ENCODE measurements at regions not wholly inside any gene's neighbourhood (a gene's known extent, or its start where the extent isn't known, plus 50 kb on each side); places are given as distances from the start of the nearest gene placed in this dataset.
"Not testable (repeated sequence)": the region's sequence is repeated elsewhere in the genome, so short reads cannot be mapped to it uniquely, and the experiment has no call there.

DNA sequence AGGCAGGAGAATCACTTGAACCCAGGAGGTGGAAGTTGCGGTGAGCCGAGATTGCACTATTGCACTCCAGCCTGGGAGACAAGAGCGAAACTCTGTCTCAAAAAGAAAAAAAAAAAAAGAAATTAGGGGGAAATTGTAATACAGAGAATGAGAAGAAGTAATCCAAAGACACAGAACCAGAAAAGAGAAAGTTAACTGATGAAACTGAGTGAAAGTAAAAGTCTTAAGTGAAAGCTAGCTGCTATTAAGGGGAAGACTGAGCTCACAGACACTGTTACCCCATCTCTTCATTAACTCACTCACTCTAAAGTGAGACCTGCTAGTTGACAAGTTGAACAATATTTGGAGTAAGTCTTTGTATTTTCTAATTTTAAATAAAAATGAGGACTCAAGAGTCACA is 763.0 kb upstream of the PCDH10 start:
- no peak for DNase-seq

DNA sequence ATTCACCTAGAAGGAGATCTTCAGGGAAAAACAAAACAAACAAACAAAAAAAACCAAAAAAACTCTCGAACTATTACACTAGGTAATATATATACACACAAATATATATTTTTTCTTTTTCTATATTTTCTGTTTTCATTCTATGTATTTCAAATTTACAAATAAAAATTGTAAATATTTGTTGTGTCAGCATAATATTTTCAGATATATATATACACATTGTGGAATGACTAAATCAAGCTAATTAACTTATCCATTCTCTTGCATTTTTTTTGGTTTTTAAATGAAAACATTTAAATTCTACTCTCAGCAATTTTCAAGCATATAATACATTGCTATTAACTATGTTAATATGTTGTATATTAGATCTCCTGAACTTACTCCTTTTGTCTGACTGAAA is 762.0 kb upstream of the PCDH10 start:
- DNase-seq = no peak

DNA sequence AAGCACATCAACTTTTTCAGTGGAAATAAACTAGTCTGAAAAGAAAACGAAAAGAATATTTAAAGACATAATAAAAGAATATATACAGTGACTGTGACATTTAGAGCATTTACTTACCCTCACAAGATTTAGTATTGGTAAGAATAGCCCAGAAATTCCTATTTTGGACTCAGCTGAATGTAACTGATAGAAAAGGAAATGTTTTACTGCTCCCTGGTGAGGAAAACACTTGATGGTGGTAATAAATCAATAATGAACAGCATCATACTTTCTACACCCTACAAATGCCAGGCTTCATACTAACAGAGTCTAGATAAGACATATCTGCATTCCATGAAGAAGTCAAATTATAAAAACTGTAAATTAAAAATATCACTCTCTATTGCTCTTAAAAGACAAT is 753.5 kb upstream of the PCDH10 start:
- DNase-seq = no peak

DNA sequence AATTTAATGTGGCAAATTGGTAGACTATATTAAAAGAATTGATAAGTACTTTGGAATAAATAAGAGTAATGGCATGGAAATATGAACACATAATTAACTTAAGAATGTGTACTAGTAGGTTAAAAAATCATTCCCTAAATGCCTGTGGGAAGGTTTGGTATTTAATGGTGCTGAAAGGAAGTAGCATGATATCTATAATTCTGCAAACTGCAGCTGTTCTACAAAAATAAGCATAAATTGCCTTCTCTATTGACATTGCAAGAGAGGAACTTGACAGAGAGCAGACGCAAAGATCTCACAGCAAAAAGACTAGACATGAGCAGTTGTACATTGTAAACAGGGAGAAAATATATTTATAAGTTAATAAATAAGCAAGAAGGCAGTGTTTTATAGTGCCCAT is 752.5 kb upstream of the PCDH10 start:
- no peak for DNase-seq

DNA sequence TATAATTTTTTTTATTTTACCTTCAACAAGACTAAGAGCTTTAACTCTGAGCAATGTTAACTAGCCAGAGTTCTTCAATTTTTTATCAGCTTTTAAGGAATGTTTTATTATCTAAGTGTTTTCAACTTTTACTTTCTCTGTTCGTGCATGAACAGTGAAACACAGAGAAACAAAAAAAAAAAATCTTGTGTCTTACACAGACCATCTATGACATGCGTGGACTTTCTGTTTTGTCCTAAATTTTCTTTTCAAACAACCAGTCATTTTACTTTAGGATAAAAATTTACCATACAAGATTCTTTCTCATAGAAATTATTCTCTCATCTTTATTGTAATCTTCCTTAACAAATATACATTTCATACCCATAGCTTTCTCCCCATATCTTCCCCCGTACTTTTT is 731.9 kb upstream of the PCDH10 start:
- no peak for DNase-seq

DNA sequence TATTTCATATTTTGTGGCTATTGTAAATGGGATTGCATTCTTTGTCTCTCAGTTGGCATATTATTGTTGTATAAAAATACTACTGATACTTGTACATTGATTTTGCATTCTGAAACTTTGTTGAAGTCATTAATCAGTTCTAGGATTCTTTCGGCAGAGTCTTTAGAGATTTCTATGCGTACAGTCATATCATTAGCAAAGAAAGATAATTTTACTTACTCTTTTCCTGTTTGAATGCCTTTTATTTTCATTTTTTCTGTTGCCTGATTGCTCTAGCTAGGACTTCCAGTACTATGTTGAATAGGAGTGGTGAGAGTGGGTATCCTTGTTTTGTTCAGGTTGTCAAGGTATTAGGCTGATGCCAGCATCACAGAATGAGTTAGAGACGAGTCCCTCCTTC is 722.0 kb upstream of the PCDH10 start:
- no peak for DNase-seq

- no peak for DNase-seq
These were observed 712.0 kb upstream of the PCDH10 start for GRCh38 chr4:132437117-132437516.

DNA sequence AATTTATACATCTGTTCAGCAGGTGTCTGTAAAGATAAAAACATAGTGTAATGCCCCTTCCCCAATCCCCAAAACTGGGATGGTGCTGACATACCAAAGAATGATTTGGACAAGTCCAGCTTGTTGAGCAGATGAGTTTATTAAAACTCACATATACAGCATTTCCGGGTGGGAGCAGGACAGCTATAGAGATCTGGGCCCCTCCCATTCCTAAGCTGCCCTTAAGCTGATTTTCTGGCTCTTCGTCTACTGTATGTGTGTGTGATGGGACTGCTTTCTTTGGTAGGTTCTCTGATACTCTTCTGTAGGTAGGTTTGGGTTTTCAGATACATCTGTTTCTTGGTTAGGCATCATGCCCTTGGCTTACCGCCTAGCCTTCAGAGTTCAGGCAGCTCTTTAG is 703.7 kb upstream of the PCDH10 start:
- DNase-seq = no peak

DNA sequence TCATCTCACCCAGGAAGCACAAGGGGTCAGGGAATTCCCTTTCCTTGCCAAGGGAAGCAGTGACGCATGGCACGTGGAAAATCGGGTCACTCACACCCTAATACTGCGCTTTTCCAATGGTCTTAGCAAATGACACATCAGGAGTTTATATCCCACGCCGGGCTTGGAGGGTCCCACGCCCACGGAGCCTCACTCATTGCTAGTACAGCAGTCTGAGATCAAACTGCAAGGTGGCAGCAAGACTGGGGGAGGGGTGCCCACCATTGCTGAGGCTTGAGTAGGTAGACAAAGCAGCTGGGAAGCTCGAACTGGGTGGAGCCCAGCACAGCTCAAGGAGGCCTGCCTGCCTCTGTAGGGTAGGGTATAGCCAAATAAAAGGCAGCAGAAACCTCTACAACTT is 691.1 kb upstream of the PCDH10 start:
- DNase-seq = not testable (repeated sequence)

GRCh38 chr4:132479543-132479942 is 669.6 kb upstream of the PCDH10 start:
- DNase-seq = no peak

- DNase-seq = no peak
These were observed 660.5 kb upstream of the PCDH10 start for GRCh38 chr4:132488555-132488954.

DNA sequence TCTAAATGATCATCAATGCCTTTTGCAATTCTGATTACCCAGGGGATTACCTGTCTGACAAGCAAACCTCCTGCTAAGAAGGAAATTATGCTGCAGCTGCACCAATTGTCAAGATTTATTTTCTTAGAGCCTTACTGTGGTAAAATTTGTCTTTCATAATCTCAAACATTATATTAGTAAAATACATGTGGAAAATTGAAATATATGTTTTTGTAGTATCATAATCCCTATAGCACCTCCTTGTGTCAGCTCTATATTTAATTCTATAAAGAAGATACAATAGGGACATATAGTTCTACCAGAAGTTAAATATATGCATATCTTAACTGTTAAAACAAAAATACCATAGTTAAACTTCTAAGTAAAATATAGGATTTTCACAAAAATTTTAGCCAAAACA is 655.6 kb upstream of the PCDH10 start:
- no peak for DNase-seq

GRCh38 chr4:132495267-132495812 is 653.8 kb upstream of the PCDH10 start:
- DNase-seq = not testable (repeated sequence)

DNA sequence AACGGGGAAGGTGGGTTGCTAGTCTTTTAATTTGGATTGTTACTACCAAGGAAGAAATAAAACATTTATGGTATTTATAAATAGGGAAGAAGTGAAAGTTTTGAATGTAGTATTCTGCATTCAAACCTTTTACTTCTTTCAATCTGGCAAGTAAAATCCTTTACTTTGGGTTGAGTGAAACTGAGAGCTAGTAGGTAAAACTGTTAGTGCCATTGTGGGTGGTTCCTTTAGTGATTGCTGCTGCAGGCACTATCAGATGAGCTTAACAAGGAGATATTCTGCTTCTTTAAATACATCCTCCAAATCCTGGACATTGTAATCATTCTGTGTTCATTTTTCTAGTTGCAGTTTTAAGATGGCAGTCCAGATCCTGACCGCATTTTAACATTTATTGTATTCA is 650.9 kb upstream of the PCDH10 start:
- DNase-seq = no peak

- DNase-seq = no peak
These were observed 647.0 kb upstream of the PCDH10 start for GRCh38 chr4:132502096-132502552.

GRCh38 chr4:132504438-132504837 is 644.7 kb upstream of the PCDH10 start:
- DNase-seq = no peak

- no peak for DNase-seq
These were observed 642.5 kb upstream of the PCDH10 start for GRCh38 chr4:132506568-132506967.

GRCh38 chr4:132513491-132513890 is 635.6 kb upstream of the PCDH10 start:
- DNase-seq = no peak

- DNase-seq = no peak
These were observed 622.4 kb upstream of the PCDH10 start for GRCh38 chr4:132526652-132527051.

GRCh38 chr4:132527817-132528216 is 621.3 kb upstream of the PCDH10 start:
- DNase-seq = no peak

GRCh38 chr4:132530861-132531260 is 618.2 kb upstream of the PCDH10 start:
- DNase-seq = no peak

DNA sequence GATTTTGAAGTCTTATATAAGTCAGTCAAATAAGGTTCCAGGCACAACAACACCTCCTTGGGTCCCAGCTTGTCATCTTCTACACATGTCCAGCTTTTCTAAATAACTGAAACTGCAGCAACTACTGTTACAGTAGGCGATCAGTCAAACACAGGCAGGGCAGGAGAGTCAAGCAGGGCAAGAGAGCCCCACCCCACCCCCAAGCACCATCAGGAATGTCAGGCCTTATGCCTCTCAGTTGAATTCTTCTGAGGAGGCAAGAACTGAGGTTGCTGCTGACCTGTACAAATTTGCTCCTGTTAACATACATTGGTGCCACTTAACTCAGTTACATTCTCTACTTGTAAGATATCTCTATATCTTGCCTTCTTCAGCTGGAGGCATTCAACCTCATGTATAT is 608.8 kb upstream of the PCDH10 start:
- DNase-seq = no peak

DNA sequence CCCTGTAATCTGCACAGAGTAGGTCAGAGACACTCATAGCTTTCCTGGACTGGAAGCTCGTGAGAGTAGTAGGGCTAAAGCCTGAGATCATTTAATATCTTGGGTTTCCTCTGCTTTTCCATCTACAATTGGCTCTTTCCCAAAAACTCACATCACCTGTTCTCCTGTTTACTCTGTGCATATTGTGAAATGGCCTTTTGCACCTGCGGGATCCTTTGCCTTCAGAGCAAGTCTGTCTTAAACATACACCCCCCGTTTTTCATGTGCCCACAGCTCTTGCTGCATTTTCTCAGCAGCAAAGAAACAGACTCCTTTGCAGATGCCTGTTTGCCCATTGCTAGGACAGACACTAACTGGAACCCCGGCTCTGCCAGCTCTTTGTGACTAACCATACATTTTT is 608.3 kb upstream of the PCDH10 start:
- DNase-seq = no peak

DNA sequence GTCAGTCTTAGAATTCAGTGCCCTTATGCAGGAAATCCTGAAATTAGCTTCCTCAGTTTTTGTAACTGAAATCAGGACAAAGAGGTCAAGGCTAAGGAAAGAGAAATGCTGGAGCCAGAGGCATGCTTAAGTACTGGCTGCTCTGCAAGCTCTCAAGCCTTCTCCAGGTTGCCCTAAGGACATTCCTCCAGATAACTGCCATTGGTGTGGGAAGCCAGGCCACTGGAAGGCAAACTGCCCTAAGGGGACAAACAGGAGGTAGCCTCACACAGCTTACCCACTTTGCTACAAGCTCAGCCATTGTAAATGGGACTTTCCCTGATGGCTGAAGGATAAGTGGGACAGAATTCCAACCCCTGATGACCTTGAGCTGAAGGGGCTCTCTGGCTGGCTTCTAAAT is 606.9 kb upstream of the PCDH10 start:
- no peak for DNase-seq

GRCh38 chr4:132548463-132548862 is 600.6 kb upstream of the PCDH10 start:
- no peak for DNase-seq

DNA sequence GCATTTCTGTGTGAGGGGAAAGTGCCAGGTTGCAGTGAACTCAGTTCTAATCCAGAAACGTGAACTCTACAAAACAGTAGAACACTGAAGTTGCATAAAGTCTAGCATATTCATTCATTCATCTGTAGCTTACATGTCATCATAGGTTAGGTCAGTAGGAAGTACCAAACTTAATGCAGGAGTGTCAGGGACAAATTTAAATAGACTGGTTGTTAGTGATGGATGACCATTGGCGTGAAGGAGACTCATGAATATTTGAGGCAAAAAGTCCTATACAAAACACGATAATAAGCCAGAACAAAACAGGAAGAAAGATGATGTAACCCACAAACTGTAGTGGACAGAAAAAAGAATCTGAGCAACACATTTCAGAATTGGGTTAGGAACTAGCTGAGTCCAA is 592.8 kb upstream of the PCDH10 start:
- no peak for DNase-seq
